ENCODE measurements at regions not wholly inside any gene's neighbourhood (a gene's known extent, or its start where the extent isn't known, plus 50 kb on each side); places are given as distances from the start of the nearest gene placed in this dataset.

DNA sequence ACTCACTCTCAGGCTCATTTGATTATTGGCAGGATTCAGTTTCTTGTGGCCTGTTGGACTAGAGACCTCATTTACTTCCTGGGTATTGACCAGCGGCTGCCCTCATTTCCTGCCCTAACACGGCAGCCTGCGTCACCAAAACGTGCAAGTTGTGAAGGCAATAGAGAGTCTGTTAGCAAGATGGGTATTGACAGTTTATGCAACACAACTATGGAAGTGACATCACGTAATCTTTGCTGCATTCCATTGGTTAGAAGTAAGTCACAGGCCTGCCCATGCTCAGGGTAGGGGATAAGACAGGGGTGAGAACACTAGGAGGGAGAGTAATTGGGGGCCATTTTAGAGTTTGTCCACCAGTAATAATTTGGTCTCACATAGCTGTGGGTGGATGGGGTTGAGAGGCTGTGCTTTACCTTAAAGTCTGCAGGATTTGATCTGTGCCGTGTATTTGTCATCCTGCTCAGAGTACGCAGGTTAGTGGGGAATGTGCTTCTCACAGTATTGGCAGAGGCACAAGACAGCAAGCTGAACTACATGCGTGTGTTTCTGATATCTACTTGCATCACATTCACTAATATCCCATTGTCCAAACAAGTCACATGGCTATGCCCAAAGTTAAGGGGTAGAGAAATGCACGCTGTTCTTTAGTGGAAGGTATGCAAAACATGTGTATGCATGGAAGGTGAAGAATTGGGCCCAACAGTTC lies 83.3 kb downstream of the EDEM1 start:
- DNase-seq (ENCODE audit: low read depth in 2 of 3, low spot score in 2 of 3), result no peak

GRCh38 chr3:5271372-5271683 lies 83.8 kb downstream of the EDEM1 start:
- no peak for DNase-seq (ENCODE audit: low read depth in 2 of 3, low spot score in 2 of 3)

DNA sequence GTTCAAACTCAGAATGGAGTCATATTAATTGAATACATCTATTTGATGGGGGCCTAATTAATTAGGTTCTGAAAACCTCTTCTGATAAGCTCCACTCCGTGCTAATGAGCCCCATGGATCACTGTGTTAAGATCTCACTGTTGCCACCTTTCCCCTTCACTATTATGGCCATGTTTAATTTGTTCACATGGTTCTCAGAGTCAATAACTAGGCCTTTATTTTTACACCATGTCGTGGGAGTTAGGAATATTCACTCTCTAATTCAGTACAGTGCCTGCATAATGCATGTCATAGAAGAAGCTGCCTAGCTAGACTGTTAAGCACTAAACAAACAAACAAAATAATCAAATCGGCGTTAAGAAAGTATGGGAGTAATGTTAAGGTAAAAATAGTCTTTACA lies 84.9 kb downstream of the EDEM1 start:
- no peak for DNase-seq (ENCODE audit: low read depth in 2 of 3, low spot score in 2 of 3)

DNA sequence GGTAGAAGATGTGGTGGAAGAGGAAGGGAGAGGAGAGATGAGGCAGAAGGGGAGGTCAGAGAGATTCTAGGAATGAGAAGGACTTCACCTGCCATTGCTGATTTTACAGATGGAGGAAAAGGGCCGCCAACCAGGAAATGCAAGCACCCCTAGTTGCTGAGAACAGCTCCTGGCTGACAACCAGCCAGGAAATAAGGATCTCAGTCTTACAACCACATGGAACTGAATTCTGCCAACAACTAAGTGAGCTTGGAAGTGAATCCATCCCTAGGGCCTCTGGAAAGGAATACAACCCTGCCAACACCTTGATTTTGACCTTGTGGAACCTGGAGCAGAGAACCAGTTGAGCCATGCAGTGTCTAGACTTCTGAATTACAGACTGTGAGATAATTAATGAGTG lies 86.6 kb downstream of the EDEM1 start:
- no peak for DNase-seq (ENCODE audit: low read depth in 2 of 3, low spot score in 2 of 3)

- DNase-seq (ENCODE audit: low read depth in 2 of 3, low spot score in 2 of 3), result no peak
These were observed 88.0 kb downstream of the EDEM1 start for GRCh38 chr3:5275529-5275928.

DNA sequence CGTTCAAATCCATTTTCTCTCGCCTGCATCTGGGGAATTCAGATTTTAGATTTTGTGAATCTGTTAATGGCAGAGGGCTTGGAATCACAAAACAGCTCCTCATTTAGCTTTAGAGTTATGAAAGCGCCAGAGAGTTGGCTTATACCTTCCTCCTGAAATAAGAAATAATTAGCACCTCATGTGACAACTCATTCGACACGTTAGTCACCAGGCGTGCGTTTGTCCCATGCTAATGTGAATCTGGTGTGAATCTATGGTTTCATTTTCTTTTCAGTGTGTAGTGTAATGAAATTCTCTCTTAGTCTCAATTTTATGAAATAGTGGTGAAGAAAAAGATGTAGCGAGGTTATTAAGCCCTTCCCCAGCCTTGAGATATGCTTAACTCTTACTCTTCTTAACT lies 89.4 kb downstream of the EDEM1 start:
- no peak for DNase-seq (ENCODE audit: low read depth in 2 of 3, low spot score in 2 of 3)

- DNase-seq (ENCODE audit: low read depth in 2 of 3, low spot score in 2 of 3), result no peak
These were observed 90.2 kb downstream of the EDEM1 start for GRCh38 chr3:5277612-5278236.

DNA sequence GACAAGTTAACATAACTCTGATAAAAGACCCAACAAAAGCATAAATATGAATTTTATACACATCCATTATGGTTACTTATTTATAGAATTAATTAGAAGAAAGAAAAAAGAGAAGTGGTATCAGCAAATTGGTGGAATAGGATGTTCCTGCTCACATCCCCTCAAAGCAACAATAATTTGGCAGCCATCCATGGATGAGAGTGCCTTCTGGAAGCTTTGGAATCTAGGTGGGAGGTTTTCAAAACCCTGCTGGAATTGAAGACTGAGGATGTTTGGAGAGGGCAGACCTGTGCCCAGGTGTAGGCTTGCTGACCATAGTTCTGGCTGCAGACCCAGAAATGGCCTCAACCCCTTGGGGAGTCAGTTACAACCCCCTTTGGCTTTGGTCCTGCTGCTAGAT lies 91.2 kb downstream of the EDEM1 start:
- no peak for DNase-seq (ENCODE audit: low read depth in 2 of 3, low spot score in 2 of 3)

DNA sequence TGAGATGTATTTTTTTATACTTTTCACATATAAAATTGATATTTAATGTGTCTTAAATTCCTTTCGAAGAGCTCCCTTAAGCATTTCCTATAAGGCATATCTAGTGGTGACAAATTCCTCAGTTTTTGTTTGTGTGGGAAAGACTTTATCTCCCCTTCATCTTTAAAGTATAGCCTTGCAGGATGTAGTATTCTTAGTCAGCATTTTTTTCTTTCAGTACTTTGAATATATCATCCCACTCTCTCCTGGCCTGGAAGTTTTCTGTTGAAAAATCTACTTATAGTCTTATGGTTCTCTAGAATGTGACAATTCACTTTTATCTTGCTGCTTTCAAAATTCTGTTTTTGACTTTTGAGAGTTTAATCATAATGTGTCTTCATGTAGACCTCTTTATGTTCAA lies 95.2 kb downstream of the EDEM1 start:
- no peak for DNase-seq (ENCODE audit: low read depth in 2 of 3, low spot score in 2 of 3)

DNA sequence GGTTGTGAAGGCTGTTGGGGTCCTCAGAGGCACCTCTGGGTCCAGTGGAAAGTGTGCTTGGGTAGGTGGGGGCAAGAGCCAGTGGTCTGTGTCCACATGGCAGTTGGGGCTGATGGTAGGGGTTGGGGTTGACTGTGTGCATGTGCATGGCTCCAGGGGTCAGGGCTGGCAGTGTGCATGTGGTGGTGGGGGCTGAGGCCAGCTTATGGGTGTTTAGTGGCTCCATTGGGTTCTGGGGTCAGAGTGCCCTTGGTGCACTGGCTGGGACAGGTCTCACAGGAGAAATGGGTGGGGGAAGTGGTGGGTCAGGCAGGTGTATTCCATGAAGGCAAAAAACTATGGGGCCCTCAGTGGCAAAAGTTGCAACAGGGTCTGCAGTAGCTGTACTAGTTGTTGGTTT lies 97.9 kb downstream of the EDEM1 start:
- DNase-seq (ENCODE audit: low read depth in 2 of 3, low spot score in 2 of 3), result no peak

- no peak for DNase-seq (ENCODE audit: low read depth in 2 of 3, low spot score in 2 of 3)
These were observed 103.4 kb downstream of the EDEM1 start for GRCh38 chr3:5290915-5291314.

GRCh38 chr3:5292512-5292911 lies 105.0 kb downstream of the EDEM1 start:
- DNase-seq (ENCODE audit: low read depth in 2 of 3, low spot score in 2 of 3), result no peak

DNA sequence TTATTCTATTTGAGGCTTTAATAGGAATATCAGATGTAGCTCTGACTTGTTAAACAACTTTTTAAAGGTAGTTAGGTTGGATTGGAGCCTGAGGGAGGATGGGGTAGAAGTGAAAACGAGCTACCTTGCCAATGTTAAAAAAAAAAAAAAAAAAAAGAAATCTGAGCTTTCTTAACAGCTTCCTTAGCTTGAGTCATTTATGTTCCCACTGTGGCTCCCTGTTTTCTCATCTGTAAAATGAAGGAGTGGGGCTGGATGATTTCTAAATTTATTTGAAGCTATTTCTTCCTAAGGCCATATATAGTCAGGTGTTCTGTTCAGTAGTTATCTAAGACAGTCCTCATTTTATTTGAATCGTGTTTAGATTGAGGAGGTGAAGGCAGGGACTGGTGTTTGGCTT lies 105.7 kb downstream of the EDEM1 start:
- no peak for DNase-seq (ENCODE audit: low read depth in 2 of 3, low spot score in 2 of 3)

DNA sequence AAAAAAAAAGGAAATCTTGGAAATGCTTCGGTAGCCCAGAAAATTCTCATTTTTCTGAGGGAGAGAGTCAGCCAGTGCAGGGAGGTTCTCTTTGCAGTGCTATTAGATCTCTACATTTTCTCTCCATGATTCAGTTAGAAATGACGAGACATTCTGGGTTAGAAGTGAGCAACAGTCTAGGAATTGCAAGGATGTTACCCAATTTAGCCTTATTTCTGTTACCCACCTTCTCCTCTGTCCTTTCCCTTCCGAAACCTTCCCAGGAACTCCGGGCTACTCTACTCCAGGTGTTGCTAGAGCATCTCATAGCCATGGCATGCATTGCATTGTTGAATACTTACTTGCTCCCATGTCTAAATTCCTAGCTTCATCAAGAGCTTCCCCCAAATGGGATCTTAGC lies 106.8 kb downstream of the EDEM1 start:
- no peak for DNase-seq (ENCODE audit: low read depth in 2 of 3, low spot score in 2 of 3)

DNA sequence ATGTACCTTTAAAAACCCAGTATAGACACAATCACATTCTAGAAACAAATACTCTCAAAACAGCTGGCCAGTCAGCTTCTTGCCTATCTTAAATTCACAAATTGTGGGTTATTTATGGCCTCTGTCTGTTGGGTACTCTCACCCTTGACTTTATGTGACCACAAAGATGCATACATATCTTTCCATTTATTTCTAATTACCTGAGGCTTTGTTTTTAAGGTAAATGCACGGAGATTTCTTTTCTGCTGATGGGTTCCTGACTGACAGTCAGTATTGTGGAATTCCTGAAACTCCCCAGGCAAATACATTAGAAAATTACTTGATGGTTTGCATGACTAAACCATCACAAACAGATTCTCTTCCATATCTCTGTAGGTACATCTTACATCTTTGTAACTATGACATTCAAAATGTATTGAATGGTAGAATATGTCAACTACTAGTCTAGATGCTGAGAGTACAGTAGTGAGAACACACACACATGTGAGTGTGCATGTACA lies 107.7 kb downstream of the EDEM1 start:
- DNase-seq (ENCODE audit: low read depth in 2 of 3, low spot score in 2 of 3), result no peak

DNA sequence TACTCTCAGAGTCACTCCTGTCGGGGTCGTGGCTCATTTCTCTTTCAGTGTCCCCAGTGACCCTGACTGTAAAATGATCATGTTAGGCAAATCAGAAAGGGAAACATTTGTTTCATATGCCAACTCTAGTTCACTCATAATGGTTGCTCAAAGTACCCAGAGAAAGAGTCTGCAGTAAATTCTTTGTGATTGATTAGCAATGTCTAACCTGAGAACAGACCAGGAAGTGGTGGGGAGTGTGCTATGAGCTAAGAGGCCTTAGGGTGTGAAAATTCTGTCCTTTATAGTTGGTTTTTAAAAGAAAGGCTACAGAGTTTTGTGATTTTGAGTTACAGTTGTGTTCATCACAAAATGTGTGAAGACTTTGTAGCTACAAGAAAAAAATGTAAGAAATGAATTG lies 108.9 kb downstream of the EDEM1 start:
- no peak for DNase-seq (ENCODE audit: low read depth in 2 of 3, low spot score in 2 of 3)

- DNase-seq (ENCODE audit: low read depth in 2 of 3, low spot score in 2 of 3), result no peak
These were observed 110.4 kb downstream of the EDEM1 start for GRCh38 chr3:5297895-5298294.

DNA sequence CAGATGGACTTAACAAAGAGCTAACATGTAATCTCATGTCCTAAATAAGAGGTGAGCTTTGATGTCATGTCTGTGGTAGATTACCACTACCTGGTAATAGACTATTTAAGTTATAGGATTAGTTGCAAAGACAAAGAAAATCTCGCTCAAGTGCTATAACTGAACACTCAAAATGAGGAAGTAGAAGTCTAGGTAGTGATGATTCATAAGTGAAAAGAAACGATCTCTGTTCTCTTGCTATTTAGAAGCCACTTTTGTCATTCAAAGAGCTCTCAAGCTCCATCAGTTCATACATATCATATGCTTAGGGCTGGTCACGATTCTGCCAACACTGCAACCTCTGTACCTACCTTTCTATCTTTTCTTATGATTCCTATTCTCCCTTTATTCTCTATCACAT lies 110.9 kb downstream of the EDEM1 start:
- no peak for DNase-seq (ENCODE audit: low read depth in 2 of 3, low spot score in 2 of 3)

- no peak for DNase-seq (ENCODE audit: low read depth in 2 of 3, low spot score in 2 of 3)
These were observed 111.7 kb downstream of the EDEM1 start for GRCh38 chr3:5299161-5299560.

- no peak for DNase-seq (ENCODE audit: low read depth in 2 of 3, low spot score in 2 of 3)
These were observed 113.1 kb downstream of the EDEM1 start for GRCh38 chr3:5300638-5301037.

DNA sequence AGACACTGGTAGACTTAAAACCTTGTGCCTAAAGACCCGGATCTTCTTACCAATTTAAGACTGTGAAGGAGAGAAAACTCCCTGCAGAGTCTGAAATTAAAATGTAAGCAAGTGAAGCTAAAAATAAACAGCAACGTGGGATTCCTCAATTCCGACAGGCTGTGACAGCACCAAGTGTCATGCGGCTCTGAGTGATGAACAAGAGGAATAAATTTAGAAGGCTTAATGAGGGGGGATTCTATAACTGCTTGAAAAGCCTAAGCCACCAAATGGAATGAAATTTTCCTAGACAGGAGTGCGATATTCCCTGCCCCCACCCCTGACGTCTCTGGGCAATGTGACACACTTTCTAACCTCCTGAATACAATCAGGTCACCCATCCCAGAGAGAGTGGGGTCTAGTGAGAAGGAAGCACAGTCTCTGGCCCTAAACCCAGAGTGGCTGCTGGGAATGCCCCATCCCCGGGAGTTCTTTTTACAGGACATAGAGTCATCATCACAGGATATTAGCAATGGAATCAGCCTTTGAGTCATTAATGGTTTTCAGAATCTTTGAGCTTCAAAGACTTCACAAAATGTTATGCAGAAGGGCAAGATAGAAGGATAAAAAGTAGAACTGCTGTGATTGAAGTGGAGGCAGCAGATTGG lies 114.3 kb downstream of the EDEM1 start:
- no peak for DNase-seq (ENCODE audit: low read depth in 2 of 3, low spot score in 2 of 3)

DNA sequence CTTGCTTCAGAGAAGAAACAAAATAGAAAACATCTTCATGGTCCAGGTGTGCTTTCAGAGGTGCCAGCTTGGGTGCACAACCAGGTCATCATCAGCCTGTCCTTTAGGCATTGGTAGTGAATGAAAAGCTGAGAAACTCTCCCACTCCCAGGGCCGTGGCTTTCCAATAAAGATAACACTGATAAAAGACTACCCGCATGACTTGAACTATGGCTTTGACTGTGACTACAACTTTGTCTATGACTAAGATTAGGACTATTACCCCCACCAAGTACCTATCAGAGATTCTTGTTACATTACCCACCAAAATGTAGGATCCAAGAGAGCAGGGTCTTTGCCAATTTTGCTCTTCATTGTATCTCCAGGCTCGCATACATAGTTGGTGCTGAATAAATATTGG lies 115.2 kb downstream of the EDEM1 start:
- DNase-seq (ENCODE audit: low read depth in 2 of 3, low spot score in 2 of 3), result no peak

DNA sequence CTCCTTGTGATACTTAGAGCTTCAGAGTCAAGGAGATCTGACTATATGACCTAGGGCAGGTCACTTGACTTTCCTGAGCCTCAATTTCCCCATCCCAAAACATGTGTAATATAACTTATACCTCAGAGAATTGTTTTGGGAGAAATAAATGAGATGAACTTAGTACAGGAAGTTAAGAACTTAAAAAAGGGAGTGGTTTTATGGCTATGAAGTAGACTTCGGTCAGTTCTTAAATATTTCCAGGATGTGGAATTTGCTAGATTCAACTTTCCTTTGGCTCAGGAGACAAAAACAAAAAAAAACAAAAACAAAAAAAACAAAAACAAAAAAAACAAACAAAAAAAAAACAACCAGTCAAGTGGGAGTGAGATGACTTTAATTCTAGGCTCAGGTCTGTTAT lies 116.7 kb downstream of the EDEM1 start:
- DNase-seq (ENCODE audit: low read depth in 2 of 3, low spot score in 2 of 3), result no peak

Data from activated CD8-positive, alpha-beta memory T cell treated with anti-CD3 and anti-CD28 coated beads for 48 hours (primary cell).